Psoas muscle (tissue), 7 donors: ENCODE measurements at regions not wholly inside any gene's neighbourhood (a gene's known extent, or its start where the extent isn't known, plus 50 kb on each side); places are given as distances from the start of the nearest gene placed in this dataset.

ENCODE experiments used
- ATAC-seq, 4 donors: fragments of 200-7000 bp; cut with Tn5 transposase; one replicate each; pipeline ENCODE4 v1.9.1; 2020; ENCODE audit warnings: moderate library complexity in 3 of 4, mild to moderate bottlenecking in 2 of 4
- DNase-seq, 2 donors: peaks; one replicate each; pipeline ENCODE4 v3.0.0-alpha.2; 2020
- H3K27ac ChIP-seq: fragments of 200-600 bp; one replicate; pipeline ENCODE4 v1.8.0; 2022
- H3K27me3 ChIP-seq, 3 donors: fragments of 200-600 bp in 1 of 3; one replicate each; pipeline versions ENCODE4 v1.6.1 to v1.8.0; 2013 to 2022; ENCODE audit warnings: low read length in 2 of 3, mild to moderate bottlenecking in 2 of 3, moderate library complexity in 1 of 3; ENCODE audit not compliant: insufficient read depth in 3 of 3
- H3K36me3 ChIP-seq, 2 donors: fragments of 200-600 bp in 1 of 2; one replicate each; pipeline versions ENCODE4 v1.6.1 to v1.8.0; 2013 to 2022; ENCODE audit warnings: low read depth in 1 of 2, mild to moderate bottlenecking in 1 of 2, moderate library complexity in 1 of 2; ENCODE audit not compliant: insufficient read depth in 1 of 2
- H3K4me1 ChIP-seq: fragments of 200-600 bp; one replicate; pipeline ENCODE4 v1.8.0; 2022
- H3K4me3 ChIP-seq: fragments of 200-600 bp; one replicate; pipeline ENCODE4 v1.8.0; 2022; ENCODE audit warnings: mild to moderate bottlenecking
- H3K9me3 ChIP-seq: fragments of 200-600 bp; one replicate; pipeline ENCODE4 v1.8.0; 2022
- CTCF ChIP-seq: fragments of 200-600 bp; IDR thresholded peaks from one replicate; pipeline ENCODE4 v1.8.0; 2022; ENCODE audit warnings: antibody characterized with exemption
- WGBS, 3 donors: extraction: QIAGEN DNeasy Blood & Tissue Kit; methylation state at CpG; one replicate each; pipeline versions ENCODE4 v1.1.6 to v1.1.7; 2013; 5-methylcytosine and 5-hydroxymethylcytosine counted together
- intact Hi-C, 2 donors: fragments of 100-400 bp; cut with DNase I; formaldehyde crosslinking; loops; one replicate each; pipeline versions ENCODE4 v1.11.0 to v1.14.2; 2022
- donor health status: healthy with polysubstance abuse.
- donor health status: DM: no; HTN: no; CAD: no; lungs with moderate emphysema.
- donor health status: Bipolar disorder and iron deficiency.
- donor health status: healthy.
- donor health status: DM: yes; HTN: yes; CAD: no.
- donor health status: DM: no; HTN: no; CAD: no.
- donor health status: DM: yes; HTN: yes; CAD: no.

- 88 to 96% (median 89%) methylated on average over 1 of the region's 1 CpG for WGBS, 3 donors
- Histone ChIP-seq H3K9me3 (peaks cover 10% of the 10 kb centered on the region), H3K4me1 (no peaks in the 10 kb centered on the region), H3K27ac (no peak overlapping the region), H3K36me3 (no peaks in the 10 kb centered on the region), H3K4me3 (no peak overlapping the region), H3K27me3 (no peaks in the 10 kb centered on the region)
- DNase-seq (no peak), ATAC-seq (no peak)
- intact Hi-C loops, result no loop called here
- TF ChIP-seq CTCF, result no peak
Measured at GRCh38 chr15:46732060-46732459, 985.2 kb upstream of the SEMA6D start.

GRCh38 chr15:46735115-46735514 lies 982.2 kb upstream of the SEMA6D start:
- intact Hi-C loops, result no loop called here
- Histone ChIP-seq H3K4me3 (no peak overlapping the region), H3K9me3 (no peaks in the 10 kb centered on the region), H3K27me3 (no peaks in the 10 kb centered on the region), H3K27ac (no peak overlapping the region), H3K4me1 (no peaks in the 10 kb centered on the region), H3K36me3 (no peaks in the 10 kb centered on the region)
- DNase-seq (no peak), ATAC-seq (no peak)
- TF ChIP-seq CTCF, result no peak
- 72 to 75% (median 75%) methylated on average over 4 of the region's 4 CpGs for WGBS, 3 donors

- no peaks in the 10 kb centered on the region for H3K36me3 ChIP-seq
- no peaks in the 10 kb centered on the region for H3K4me1 ChIP-seq
- no peak overlapping the region for H3K4me3 ChIP-seq
- H3K9me3 ChIP-seq, result no peaks in the 10 kb centered on the region
- intact Hi-C loops, result no loop called here
- no peak for TF ChIP-seq CTCF
- H3K27ac ChIP-seq, result no peak overlapping the region
- DNase-seq, result no peak
- no peaks in the 10 kb centered on the region for H3K27me3 ChIP-seq
- 51 to 59% (median 55%) methylated on average over 3 of the region's 3 CpGs for WGBS, 3 donors
- ATAC-seq, result no peak
Measured at GRCh38 chr15:46751303-46751702, 966.0 kb upstream of the SEMA6D start.

- 76 to 81% (median 81%) methylated on average over 4 of the region's 4 CpGs for WGBS, 3 donors
- no peak overlapping the region for H3K4me3 ChIP-seq
- TF ChIP-seq CTCF, result no peak
- ATAC-seq, result no peak
- no peak overlapping the region for H3K27ac ChIP-seq
- H3K36me3 ChIP-seq, result no peaks in the 10 kb centered on the region
- no peaks in the 10 kb centered on the region for H3K27me3 ChIP-seq
- no peaks in the 10 kb centered on the region for H3K9me3 ChIP-seq
- H3K4me1 ChIP-seq, result no peaks in the 10 kb centered on the region
- intact Hi-C loops, result no loop called here
- no peak for DNase-seq
Measured at GRCh38 chr15:46753946-46754345, 963.4 kb upstream of the SEMA6D start.

GRCh38 chr15:46763091-46763490 lies 954.2 kb upstream of the SEMA6D start:
- no peak overlapping the region for H3K4me3 ChIP-seq
- H3K9me3 ChIP-seq, result peaks cover 3% of the 10 kb centered on the region
- no peak for TF ChIP-seq CTCF
- H3K4me1 ChIP-seq, result no peaks in the 10 kb centered on the region
- no peak for DNase-seq
- no peaks in the 10 kb centered on the region for H3K36me3 ChIP-seq
- intact Hi-C loops, result no loop called here
- 90 to 100% (median 94%) methylated on average over 1 of the region's 1 CpG for WGBS, 3 donors
- no peak overlapping the region for H3K27ac ChIP-seq
- no peak for ATAC-seq
- no peaks in the 10 kb centered on the region for H3K27me3 ChIP-seq
